Fibroblast of skin of left biceps (primary cell): ENCODE measurements at regions not wholly inside any gene's neighbourhood (a gene's known extent, or its start where the extent isn't known, plus 50 kb on each side); places are given as distances from the start of the nearest gene placed in this dataset.
A peak's percentile ranks its signal among the peaks of the same experiment; 100 is the strongest.
"Not testable (repeated sequence)": the region's sequence is repeated elsewhere in the genome, so short reads cannot be mapped to it uniquely, and the experiment has no call there.

Experiments used
- DNase-seq, 2 experiments: peaks; one replicate each; pipeline ENCODE4 v3.0.0-alpha.2; 2013; ENCODE audit warnings: low read depth in 2 of 2

DNA sequence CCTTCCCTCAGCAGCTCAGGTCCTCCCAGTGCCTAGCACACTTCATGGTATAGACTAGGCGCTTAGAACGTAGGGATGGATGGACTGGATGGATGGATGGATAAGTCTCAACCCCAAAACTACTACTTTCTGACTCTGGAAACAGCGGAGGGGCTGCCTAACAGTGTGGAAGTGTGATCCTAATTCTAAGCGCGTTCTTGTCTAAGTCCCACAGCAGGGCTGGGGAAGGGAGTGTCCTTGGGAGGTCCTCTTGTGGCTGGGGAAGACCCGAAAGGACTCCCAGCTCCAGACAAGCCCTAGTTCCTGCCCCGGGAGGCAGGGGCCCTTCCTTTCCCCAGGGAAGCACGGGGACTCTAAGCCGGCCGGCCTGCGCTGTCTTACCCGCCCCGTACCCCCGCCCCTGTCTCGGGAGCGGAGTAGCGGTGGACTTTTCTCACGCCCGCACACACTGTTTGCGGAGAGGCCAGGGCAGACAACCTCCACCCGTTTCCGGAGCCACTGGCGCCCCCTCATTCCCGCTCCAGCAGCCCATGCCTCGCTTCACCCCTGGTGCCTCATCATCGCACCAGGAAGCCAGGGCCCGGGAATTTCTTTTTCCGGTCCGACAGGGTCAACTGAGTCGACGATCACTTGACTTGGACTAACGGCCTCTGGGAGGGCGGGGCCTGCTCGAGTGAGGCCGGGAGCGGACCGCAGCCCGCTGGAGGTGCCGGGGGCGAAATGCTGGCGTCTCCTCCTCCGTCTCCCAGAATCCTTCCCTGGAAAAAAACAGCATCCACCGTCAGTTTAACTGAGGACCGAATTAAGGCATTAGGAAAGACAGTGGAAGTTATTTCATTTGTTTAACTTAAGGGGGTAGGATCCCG, 133.3 kb downstream of the TBC1D2B start:
- peak; percentile 32 to 40 for DNase-seq

DNA sequence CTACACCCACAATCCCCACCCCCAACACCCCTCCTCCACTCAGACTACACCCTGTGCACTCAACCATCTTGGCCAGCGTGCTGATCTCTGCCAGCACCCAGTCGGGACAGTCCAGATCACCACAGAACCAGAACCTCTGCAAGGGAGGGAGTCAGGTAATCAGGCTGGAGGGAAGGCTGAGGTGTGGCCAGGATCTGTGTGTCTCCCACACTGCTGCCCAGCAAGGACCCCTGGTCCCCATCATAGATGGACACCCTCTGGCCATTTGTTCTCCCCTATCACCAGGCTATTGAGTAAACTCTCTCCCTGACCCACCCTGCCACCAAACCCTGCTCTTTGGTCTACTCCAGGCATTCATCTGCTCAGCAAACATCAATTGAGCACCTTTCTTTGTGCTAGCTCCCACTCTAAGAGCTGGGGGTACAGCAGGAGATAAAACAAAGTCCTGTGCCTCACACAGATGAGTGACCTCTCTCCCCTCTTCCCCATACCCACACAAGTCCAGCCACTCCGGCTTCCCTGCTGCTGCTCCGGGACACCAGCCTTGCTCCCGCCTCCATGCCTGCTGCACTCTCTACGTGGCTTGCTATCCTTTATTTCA, 134.8 kb downstream of the TBC1D2B start:
- DNase-seq = no peak

DNA sequence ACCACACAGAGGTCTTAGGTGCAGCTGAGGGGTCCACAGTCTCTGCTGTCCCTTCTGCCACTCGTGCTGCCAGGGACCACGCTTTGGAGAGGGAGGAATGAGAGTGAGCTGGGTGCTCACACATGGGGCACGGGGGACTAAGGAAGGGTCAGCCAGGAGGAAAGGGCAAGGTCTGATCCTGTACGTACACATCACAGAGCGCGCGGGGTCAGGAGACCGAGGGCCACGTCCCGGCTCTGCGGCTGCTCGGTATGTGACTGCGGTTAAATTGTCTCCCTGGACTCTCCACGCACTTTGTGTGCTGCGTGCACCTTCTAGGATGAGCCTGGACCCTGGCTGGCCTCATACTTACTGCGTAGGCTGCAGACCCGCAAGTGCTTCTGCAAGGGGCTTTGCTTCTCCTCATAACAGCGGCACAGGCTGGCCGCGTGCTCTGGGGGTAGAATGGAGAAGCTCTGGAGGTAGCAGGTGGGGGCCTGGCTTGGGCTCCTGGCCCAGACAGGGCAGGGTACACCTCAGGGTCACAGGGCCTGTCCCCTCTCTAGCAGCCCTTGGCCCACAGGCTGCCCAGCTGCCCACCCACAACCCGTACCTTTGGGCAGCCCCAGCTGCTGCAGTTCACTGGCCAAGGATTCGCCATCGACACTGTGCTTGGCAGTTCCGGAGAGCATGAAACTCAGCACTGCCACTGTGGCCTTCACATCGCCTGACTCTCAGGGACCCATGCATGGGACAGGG, 136.3 kb downstream of the TBC1D2B start:
- DNase-seq = not testable (repeated sequence)

DNA sequence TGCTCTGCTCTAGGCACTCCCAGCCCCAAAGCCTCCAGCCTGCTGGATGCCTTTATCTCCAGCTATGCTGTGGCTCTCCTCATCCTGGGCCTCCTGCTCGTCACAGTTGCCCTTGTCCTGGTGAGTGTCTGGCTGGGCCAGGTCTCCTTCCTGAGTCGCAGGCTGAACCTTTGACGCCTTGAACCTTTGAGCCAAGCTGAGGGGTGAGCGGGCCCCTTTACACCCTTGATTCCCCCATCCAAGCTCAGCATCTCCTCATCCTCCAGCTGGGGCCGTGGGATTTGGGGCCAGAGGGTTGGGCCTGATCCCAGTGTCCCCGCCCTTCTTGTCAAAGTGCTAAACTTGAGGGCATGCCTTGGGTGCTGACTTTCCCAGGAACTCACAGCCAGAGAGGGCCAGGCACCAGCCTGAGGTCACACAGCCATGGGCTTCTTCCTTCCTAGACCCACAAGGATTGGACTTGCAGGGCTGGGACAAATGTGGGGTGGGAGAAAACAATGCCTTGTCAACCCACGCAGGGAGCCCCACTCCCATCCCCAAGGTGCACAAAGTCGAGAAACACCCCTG, 137.0 kb downstream of the TBC1D2B start:
- DNase-seq = no peak

DNA sequence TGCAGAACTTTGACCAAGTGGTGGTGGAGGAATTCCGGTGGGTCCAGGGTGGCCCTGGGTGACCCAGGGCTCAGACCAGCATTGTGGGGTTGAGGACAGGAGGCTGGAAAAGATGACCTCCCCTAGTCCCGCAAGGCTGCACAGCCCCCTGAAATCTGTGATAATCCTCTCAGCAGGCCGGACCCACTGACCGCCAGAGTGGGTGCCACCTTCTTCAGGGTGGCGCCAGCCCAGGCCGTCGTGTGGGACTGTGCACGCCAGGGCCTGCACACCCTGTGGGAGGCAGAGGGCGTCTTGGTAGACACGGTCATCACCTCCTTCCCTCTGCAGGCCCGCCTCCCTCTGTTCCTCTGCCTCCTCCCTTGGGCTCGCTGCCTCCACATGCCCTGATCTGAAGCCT, 137.7 kb downstream of the TBC1D2B start:
- no peak for DNase-seq

DNA sequence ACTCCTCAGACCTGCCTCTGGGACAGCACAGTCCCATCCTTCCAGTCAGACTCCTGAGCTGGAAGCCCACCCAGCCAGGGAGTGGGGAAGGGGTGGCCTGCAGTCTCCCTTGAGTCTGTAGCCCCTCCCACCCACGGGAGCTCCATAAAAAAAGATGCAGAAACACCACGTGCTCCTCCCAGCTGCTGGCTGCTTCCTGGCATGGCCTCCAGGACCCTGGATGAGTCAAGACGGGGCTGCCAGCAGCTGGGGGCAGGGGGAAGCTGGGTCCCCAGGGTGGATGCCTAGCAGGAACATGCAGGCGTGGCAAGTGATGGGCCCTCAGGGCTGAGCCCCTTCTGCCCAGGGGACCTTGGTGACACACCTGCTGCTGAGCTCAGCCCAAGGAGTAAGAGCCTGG, 138.5 kb downstream of the TBC1D2B start:
- not testable (repeated sequence) for DNase-seq

DNA sequence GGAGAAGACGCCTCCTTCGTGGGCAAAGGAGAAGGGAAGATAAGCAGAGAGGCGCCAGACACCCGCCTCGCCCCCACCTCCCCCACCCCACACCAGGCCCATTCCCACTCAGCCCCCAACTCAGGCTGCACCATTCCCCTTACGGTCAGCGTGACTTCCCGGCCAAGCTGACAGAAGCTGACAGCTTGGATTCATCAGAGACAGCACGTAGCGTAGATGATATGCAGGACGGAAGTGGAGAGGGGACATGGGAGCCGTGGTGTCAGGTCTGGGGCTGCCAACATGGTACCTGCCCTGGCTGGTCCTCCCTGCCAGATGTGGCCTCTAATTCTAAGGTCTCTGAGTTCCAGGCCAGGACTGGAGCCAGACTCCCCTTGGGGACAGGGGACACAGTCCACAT, 139.0 kb downstream of the TBC1D2B start:
- DNase-seq = not testable (repeated sequence)

DNA sequence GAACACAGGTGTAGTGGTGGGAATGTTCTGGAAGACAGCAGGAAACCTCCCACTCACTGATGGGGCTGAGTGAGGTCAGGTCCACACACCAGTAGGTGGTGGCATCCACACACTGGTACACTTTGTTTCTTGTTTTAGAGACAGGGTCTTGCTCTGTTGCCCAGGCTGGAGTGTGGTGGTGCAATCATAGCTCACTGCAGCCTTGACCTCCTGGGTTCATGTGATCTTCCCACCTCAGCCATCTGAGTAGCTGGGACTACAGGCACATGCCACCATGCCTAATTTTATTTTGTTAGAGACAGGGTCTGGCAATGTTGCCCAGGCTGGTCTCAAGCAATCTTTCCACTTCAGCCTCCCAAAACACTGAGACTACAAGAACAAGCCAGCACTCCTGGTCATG, 140.9 kb downstream of the TBC1D2B start:
- not testable (repeated sequence) for DNase-seq

DNA sequence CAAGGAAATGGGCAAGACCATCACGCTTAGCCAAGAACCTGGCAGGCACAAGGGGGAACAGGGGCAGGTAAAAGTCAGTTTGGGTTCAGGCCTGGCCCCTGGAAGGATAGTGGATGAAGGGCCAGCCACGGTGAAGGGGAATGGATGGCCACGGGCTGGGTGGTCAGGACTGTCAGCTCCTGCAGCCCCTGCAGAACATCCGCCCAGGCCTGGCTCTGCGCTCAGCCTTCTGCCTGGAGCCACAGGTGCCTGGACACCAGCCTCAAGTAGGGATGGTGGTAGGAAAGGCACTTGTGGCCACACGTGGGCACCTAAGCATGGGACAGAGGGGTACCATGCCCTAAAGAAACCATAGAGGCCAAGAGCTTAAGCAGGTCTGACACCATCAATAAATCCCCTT, 143.0 kb downstream of the TBC1D2B start:
- DNase-seq = not testable (repeated sequence)

DNA sequence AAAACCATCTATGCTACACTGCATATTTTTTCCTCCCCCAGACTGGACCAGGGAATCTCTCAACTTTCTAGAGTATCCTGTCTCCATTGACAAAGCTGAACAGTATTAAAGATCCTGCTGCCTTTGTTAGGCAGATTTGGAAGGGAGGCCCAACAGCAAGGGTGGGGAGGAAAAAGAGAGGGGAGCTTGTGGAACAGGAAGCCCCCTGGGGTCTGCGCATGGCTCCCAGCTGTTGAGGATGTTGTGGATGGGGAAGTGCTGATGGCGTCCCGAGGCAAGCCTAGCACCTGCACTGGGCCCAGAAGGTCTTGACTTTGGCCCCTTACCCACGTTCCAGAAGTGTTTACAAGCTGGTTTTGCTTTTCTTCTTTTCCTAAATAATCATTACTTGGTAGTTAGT, 146.6 kb downstream of the TBC1D2B start:
- DNase-seq = not testable (repeated sequence)

DNA sequence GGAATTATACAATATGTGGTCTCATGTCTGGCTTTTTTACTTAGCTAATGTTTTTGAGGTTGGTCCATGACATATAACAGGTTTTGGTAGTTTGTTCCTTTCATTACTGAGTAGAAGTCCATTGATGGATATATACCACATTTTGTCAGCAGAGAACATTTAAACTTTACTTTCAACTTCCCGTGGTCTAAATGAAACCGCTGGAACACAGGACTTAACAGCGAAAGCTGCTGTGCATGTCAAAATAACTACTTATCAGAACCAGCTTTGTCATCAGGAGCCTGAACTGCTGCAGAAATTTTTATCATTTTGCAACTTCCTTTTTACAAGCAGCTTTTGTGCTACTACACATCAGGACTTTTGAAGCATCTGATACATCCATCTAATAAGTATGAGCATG, 147.0 kb downstream of the TBC1D2B start:
- DNase-seq = not testable (repeated sequence)

DNA sequence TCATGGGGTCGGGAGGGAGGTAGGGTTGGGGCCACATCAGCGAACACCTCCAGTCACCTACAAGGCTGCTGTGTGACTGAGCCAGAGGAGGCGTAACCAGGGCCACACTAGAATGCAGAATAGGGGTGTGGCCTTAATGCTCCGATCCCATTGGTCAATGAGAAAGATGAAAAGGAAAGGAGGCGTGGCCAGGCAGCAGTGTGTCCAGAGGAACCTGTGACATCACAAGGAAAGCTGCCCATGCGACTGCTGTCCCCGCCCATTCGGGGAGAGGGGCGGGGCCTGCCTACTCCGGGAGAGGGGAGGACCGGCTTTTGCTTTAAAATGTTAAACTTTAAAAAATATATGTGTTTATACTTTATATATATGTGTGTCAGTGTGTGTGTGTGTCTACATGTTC, 150.7 kb downstream of the TBC1D2B start:
- not testable (repeated sequence) for DNase-seq

DNA sequence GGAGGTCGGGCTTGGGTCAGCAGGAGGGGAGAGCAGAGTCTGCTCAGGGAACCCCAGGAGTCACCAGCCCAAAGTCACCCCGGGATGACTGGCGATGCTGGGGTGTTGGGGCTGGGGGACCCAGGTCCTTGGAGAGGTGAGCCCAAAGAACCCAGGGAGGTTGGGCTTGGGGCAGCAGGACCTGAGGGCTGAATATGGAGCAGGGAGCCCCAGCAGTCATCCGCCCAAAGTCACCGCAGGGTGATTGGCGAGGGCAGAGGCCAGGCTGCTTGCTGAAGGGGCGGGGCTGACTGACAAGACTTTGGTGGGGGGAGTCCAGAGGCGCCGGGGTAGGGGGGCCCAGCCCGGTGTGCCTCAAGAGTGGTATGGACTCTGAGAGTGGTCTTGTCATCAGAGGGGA, 151.2 kb downstream of the TBC1D2B start:
- DNase-seq = not testable (repeated sequence)

DNA sequence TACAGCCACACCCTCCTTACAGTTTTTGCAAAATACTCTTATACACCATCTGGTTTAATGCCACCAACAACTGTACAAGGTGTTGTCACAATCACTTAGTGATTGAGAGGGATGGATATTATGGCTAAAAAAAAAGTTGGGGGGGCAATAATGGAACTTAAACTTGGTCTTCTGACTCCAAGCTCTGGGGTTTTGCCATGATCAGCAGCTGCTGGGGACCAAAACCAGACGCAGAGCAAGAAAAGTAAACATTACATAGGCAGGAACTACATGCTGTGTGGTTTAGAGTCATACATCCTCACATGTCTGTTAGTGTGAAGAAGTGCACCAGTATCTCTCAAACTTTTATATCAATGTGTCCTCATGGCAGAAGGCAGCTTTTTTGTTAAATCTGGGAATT, 152.4 kb downstream of the TBC1D2B start:
- DNase-seq = not testable (repeated sequence)

DNA sequence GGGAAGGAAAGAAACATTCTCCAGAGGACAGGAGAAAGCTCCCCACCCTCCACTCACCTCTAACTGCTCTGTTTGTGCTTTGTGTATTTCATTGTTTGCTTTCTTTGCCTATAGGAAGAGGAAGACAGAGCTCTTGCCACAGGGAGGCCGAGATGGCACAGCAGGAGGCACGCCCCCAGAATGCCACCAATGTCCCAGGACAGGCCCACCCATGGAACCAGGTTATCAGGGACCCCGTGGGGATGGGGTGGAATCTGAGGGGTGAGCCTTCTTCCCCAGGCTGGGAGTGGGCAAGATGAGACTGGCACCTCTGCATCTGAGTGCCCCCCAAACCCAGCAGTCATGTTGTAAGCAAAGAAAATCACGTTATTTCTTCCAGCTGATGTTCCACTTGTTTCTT, 155.8 kb downstream of the TBC1D2B start:
- no peak for DNase-seq

DNA sequence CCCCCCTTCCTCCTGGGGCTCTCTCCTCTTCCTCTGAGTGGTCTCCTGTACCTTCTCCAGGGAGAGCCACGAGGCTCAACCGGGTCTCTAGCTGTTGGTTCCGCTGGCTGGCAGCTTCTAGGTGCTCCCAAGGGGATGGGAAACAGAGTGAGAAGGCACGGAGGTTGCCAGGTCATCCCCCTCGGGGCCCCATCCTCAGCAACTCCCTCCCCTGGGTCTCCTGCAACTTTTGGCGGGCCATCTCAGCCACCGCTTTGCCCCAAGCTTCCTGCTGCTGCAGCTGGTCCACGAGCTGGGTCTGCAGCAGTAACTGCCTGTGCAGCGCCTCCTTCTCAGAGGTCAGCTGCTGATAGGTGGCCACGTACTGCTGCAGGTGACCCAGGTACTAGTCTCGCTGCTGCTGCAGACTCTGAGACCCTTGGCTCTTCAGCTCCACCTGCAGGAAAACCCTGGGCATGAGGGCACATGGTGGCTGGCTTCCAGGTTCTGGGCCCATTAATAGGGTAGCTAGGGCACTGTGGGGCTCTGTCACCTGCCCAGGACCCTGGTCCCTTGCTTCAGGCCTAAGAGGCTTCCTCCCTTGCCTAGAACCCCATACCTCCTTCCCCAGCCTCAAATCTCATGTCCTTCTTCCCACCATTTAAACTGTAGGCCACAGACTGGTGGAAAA, 160.4 kb downstream of the TBC1D2B start:
- DNase-seq = not testable (repeated sequence)

DNA sequence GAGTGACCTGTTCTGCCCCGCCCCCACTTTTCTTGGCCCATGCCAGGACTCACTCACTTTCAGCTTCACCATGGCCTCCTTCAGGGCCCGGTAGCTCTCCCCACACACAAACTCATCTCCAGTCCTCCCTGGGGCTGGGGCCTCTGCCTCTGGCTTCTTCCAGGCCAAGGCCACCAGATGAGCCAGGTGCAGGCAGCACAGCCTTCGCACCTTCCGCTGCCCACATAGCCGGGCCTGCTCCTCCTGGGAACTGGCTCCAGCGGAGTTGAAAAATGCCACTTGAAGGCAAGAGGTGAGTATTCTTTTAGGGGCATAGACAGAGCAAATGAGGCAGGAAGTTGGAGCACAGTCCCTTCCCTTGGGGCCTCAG, 161.6 kb downstream of the TBC1D2B start:
- not testable (repeated sequence) for DNase-seq

DNA sequence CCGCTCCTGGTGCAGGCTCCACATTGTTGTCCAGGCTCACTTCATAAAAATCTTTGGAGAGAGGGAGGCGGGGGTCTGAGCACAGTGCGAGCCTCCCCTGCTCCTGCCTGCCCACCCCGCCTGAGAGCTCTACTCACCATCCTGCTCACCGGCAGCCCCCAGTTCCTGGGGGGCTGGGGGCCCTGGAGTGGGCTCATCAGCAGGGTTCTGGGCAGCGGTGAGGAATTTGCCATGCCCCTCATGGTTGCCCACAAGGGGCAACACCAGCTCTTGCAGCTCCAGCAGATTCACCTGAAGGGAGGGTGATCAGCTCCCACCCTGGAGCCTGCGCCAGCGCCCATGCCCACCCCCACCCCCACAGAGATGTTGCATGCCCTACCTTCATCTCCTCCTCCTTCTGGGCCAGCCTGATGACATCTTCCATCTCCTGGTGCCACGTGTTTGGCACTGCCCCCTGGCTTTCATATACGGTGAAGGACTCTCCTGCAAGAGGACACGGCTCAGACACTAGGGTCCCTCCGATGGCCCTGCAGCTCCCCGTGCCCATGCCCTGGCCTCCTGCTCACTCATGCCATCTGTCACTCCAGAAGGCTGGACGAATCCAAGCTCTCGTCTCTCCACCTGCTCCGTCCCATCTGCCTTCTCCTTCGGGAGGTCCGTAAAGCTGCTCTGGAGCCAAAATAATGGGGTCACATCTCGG, 162.1 kb downstream of the TBC1D2B start:
- DNase-seq = no peak

DNA sequence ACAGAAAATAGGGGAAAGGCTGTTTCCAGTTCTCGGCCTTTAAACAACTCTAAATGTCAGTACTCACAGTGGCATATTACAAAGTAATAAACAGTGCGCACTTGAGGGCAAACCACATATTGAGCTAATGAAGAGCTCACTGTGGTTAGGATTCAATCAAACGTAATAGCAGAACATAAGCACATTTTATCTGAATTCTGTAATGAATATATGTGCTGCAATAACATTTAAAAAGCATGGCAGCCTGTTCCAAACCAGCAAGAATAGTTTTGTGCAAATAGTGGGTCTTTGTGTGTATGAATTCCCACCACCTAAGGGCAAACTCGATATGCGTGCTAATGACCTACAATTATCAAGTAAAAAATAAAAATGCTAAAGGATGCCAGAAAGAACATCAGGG, 163.0 kb downstream of the TBC1D2B start:
- DNase-seq = not testable (repeated sequence)

DNA sequence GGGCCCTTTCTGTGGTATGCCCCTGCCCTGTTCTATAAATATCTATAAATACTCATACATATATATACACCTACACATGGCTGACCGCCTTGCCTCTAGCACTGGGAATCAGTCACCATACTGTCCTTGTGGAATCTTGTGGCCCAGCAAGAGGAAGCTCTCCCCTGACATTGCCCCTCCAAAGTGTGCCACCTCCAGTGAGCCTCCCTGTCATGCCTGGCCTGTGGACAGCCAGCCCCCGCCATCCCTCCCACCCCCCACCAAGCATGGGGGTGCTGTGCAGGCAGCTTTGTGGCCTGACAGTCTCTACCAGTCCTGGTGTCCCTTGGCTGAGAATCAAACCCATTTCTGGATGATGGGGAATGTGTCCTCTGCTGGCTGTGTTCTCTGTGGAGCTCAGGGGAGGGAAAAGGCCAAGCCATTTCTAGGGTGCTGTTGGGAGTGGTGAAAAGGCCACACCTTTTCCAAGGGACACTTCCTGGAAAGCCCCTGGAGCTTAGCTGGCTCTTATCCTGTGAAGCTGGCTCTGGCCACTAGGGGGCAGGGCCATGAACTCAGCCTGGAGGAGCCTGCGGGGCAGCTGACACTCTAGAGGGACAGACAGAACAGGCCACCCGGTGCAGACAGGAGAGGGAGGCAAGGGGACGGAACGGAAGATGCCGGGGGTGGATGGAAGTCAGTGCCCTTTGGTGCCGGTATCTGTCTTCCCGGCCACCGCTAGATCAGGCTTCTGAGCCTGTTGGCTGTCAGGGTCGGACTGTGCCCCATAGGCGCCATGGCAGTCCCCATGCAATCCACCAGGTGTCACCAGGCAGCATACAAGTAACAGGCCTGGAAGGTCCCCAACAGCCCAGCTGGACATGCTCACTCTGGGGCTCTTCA, 167.2 kb downstream of the TBC1D2B start:
- peak; percentile 15 to 21 for DNase-seq
